ENCODE measurements at regions not wholly inside any gene's neighbourhood (a gene's known extent, or its start where the extent isn't known, plus 50 kb on each side); places are given as distances from the start of the nearest gene placed in this dataset.

DNA sequence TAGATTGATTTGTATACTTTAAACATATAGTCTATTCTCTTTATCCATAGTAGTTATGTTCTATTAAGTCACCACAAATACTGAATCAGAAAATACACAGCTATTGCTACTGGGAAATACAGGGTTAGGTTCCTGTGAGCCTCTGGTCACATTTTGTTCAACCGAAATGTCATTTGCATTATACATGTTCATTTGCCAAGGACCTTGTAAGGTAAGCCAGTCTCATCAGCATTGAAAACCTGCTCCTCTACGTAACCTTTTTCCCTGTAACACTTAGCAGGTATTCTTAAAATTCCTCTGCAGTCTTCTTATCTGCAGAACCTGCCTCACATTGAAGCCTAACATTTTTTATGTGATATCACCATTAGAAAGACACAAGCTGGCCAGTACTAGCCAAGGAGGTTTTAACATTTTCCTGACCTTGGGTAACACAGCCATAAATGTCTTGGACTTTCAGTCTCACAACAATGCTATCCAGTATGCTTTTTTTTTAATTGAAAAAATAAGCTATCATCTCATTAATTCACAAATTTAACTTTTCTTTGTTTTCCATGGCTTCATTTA is 765.7 kb upstream of the IGFBP7 start:
- no peak for TF ChIP-seq POLR2A (IDR thresholded peaks at IDR 0.05)
- TF ChIP-seq, protein P1, sequence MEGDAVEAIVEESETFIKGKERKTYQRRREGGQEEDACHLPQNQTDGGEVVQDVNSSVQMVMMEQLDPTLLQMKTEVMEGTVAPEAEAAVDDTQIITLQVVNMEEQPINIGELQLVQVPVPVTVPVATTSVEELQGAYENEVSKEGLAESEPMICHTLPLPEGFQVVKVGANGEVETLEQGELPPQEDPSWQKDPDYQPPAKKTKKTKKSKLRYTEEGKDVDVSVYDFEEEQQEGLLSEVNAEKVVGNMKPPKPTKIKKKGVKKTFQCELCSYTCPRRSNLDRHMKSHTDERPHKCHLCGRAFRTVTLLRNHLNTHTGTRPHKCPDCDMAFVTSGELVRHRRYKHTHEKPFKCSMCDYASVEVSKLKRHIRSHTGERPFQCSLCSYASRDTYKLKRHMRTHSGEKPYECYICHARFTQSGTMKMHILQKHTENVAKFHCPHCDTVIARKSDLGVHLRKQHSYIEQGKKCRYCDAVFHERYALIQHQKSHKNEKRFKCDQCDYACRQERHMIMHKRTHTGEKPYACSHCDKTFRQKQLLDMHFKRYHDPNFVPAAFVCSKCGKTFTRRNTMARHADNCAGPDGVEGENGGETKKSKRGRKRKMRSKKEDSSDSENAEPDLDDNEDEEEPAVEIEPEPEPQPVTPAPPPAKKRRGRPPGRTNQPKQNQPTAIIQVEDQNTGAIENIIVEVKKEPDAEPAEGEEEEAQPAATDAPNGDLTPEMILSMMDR (IDR thresholded peaks at IDR 0.05): no peak
- TF ChIP-seq EP300 (IDR thresholded peaks at IDR 0.05; ENCODE audit: low read depth): no peak

All from transverse colon (tissue), 3 donors.